ENCODE measurements at regions not wholly inside any gene's neighbourhood (a gene's known extent, or its start where the extent isn't known, plus 50 kb on each side); places are given as distances from the start of the nearest gene placed in this dataset.
"Not testable (repeated sequence)": the region's sequence is repeated elsewhere in the genome, so short reads cannot be mapped to it uniquely, and the experiment has no call there.

DNA sequence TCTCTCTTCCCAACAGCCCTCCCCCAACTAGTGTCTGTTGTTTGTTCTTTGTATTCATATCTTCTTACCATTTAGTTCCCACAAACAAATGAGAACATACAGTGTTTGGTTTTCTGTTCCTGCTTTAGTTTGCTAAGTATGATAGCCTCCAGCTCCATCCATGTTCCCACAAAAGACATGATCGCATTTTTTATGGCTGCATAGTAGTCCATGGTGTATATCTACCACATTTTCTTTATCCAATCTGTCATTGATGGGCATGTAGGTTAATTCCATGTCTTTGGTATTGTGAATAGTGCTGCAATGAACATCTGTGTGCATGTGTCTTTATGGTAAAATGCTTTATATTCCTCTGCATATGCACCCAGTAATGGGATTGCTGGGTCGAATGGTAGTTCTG is 283.9 kb upstream of the FGF13 start:
- H3K4me3 ChIP-seq (ENCODE audit: low read length), result no peak overlapping the region
- no peak for DNase-seq (ENCODE audit: low read depth, low spot score)

DNA sequence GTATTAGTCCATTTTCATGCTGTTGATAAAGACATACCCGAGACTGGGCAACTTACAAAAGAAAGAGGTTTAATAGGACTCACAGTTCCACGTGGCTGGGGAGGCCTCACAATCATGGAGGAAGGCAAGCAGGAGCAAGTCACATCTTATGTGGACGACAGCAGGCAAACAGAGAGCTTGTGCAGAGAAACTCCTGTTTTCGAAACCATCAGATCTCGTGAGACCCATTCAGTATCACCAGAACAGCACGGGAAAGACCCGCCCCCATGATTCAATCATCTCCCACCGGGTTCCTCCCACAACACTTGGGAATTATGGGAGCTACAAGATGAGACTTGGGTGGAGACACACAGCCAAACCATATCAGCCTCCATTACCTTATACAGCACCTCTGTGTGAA is 278.9 kb upstream of the FGF13 start:
- not testable (repeated sequence) for DNase-seq (ENCODE audit: low read depth, low spot score); H3K4me3 ChIP-seq (ENCODE audit: low read length)

- H3K4me3 ChIP-seq (ENCODE audit: low read length), result no peak overlapping the region
- no peak for DNase-seq (ENCODE audit: low read depth, low spot score)
These were observed 275.3 kb upstream of the FGF13 start for GRCh38 chrX:138986866-138987265.

GRCh38 chrX:138986235-138986634 is 274.7 kb upstream of the FGF13 start:
- no peak for DNase-seq (ENCODE audit: low read depth, low spot score)
- no peak overlapping the region for H3K4me3 ChIP-seq (ENCODE audit: low read length)

DNA sequence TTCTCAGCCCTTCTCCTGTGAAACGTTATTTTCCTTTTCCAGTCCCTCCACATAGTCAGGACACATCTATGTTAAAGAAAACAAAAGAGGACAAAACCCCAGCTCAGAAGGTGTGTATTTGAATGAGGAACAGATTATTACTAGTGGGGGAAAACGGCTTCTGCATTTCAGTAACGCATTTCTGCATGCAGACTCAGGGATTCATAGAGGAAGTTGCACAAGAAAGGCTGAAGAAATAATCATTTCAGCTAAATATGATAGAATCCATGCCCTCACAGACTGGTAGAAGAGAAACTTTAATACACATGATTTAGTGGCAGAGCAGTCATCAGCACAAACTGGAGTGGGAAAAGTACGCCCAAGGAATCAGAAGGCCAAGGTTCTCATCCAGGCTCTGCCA is 270.8 kb upstream of the FGF13 start:
- H3K4me3 ChIP-seq (ENCODE audit: low read length), result no peak overlapping the region
- DNase-seq (ENCODE audit: low read depth, low spot score), result no peak

GRCh38 chrX:138964501-138964900 is 253.0 kb upstream of the FGF13 start:
- H3K4me3 ChIP-seq (ENCODE audit: low read length), result no peak overlapping the region
- DNase-seq (ENCODE audit: low read depth, low spot score), result no peak

GRCh38 chrX:138962419-138962818 is 250.9 kb upstream of the FGF13 start:
- not testable (repeated sequence) for DNase-seq (ENCODE audit: low read depth, low spot score); H3K4me3 ChIP-seq (ENCODE audit: low read length)

DNA sequence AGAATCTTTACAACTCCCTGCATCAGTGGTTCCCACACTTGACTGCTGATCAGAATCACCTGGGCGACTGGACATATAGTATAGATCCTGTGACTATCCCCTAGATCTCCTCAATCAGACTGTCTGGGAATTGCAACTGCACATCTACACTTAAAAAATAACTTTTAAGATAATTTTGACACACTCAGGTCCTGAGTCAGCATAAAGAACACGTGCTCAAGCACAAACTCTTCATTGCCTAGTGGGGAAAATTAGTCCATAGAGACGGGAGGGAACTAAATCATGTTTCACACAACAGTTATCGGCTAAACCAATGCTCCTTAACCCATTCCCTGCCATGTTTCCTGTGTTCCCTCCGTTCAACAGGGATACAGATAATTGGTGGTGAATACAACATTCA is 243.5 kb upstream of the FGF13 start:
- DNase-seq (ENCODE audit: low read depth, low spot score), result no peak

GRCh38 chrX:138946926-138947325 is 235.4 kb upstream of the FGF13 start:
- no peak overlapping the region for H3K4me3 ChIP-seq (ENCODE audit: low read length)
- DNase-seq (ENCODE audit: low read depth, low spot score), result no peak

More for the DNA sequence above, 243.5 kb upstream of the FGF13 start:
- no peak overlapping the region for H3K4me3 ChIP-seq (ENCODE audit: low read length)

DNA sequence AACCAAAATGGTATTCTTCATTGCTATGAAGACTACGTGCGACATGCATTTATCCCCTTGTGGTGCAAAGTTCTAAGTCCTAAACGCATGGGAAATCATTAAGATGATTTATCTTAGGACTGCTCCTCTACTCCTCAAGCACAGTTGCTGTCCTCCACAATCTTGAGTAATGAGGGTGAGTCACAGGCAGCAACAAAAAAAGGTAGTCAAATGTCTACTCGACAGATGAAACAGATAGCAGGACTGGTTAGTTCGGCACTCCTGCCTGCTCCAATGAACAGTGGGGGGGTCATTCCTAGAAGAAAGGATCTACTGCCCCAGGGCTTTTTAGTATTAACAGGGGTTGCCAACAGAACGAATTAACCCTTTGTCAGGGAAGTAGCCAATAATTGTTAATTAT is 233.7 kb upstream of the FGF13 start:
- no peak overlapping the region for H3K4me3 ChIP-seq (ENCODE audit: low read length)
- DNase-seq (ENCODE audit: low read depth, low spot score), result no peak

- H3K4me3 ChIP-seq (ENCODE audit: low read length), result no peak overlapping the region
- no peak for DNase-seq (ENCODE audit: low read depth, low spot score)
These were observed 227.5 kb upstream of the FGF13 start for GRCh38 chrX:138939038-138939437.

- DNase-seq (ENCODE audit: low read depth, low spot score), result no peak
- H3K4me3 ChIP-seq (ENCODE audit: low read length), result no peak overlapping the region
These were observed 226.5 kb upstream of the FGF13 start for GRCh38 chrX:138938003-138938402.

GRCh38 chrX:138931212-138931611 is 219.7 kb upstream of the FGF13 start:
- DNase-seq (ENCODE audit: low read depth, low spot score), result no peak
- no peak overlapping the region for H3K4me3 ChIP-seq (ENCODE audit: low read length)

GRCh38 chrX:138930583-138930945 is 219.0 kb upstream of the FGF13 start:
- H3K4me3 ChIP-seq (ENCODE audit: low read length), result no peak overlapping the region
- no peak for DNase-seq (ENCODE audit: low read depth, low spot score)

- DNase-seq (ENCODE audit: low read depth, low spot score), result no peak
- H3K4me3 ChIP-seq (ENCODE audit: low read length), result no peak overlapping the region
These were observed 218.5 kb upstream of the FGF13 start for GRCh38 chrX:138929926-138930582.

GRCh38 chrX:138928737-138929459 is 217.4 kb upstream of the FGF13 start:
- no peak for DNase-seq (ENCODE audit: low read depth, low spot score)
- H3K4me3 ChIP-seq (ENCODE audit: low read length), result no peak overlapping the region

DNA sequence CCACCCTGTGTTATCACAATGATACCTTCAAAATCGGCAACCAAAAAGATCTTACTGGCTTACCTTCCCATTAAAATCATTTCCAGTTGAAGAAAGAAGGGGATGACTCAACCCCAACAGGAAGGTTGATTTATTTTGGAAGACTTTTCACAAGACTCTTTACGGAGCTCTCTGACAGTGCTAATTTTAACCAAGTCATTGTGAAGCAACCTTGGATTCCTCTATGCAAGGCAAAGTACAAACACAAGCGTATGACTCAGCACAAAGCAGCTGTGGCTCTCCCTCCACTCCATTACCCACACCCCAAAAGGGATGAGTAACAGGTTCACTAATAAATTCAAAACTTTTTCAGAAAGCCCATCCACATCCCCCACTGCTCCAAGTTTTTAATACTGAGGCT is 213.8 kb upstream of the FGF13 start:
- no peak overlapping the region for H3K4me3 ChIP-seq (ENCODE audit: low read length)
- no peak for DNase-seq (ENCODE audit: low read depth, low spot score)

DNA sequence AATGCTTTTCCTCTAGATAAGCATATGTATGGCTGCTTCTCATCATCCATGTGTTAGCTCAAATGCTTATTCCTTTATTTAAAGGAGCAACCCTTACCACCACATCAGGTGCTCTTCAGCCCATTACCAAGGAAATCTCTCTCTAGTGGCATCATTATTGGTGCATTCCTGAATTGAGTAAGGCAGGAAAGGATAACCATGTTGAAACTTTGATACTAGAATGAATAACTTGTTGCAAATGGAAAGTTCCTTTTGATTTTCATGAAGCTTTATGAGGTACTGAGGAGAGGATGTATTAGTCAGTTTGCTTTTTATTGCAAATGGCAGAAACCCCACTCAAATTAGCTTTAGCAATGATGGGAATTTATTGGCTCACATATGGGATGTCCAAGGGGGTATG is 212.3 kb upstream of the FGF13 start:
- no peak for DNase-seq (ENCODE audit: low read depth, low spot score)
- no peak overlapping the region for H3K4me3 ChIP-seq (ENCODE audit: low read length)

DNA sequence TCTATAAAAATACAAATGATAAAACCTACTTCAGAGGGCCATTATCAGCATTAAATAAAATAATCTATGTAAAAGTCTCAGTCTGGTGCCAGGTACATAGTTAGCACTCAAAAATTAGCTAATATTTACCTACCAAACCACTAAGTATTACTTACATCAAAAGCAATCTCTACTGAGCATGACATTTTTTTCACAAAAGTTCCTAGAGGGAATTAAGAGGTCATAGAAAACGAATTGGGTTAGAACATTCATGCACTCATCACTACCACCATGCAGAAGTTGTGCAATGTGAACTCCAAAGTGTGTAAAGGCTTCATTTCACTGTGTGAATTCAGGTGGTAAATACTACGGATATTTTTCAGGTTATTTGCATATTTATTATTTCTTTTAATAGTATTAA is 209.5 kb upstream of the FGF13 start:
- no peak overlapping the region for H3K4me3 ChIP-seq (ENCODE audit: low read length)
- DNase-seq (ENCODE audit: low read depth, low spot score), result no peak

DNA sequence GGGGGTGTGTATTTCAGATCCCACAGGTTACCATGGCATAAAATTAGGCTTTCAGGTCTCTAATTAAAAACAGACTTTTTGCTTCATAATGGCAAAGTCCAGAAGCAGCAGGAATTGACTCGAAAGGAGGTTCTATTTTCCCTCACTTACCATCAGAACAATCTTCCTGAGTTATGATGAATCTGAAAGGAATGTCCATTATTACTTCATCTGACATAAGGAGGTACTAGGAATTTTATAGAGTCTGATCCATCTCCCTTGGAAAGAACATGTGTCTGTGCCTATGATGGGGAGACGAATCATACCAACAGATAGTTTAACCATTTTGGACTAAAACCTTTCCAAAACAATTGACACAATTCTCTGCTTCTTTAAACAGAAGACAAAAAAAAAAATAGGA is 206.3 kb upstream of the FGF13 start:
- no peak for DNase-seq (ENCODE audit: low read depth, low spot score)
- no peak overlapping the region for H3K4me3 ChIP-seq (ENCODE audit: low read length)

- no peak for DNase-seq (ENCODE audit: low read depth, low spot score)
- no peak overlapping the region for H3K4me3 ChIP-seq (ENCODE audit: low read length)
These were observed 203.2 kb upstream of the FGF13 start for GRCh38 chrX:138914767-138915166.
